HEK293 (cell line): ENCODE measurements at regions not wholly inside any gene's neighbourhood (a gene's known extent, or its start where the extent isn't known, plus 50 kb on each side); places are given as distances from the start of the nearest gene placed in this dataset.

ENCODE experiments used
- CTCF ChIA-PET: fragments of 350-600 bp; formaldehyde crosslinking; extraction: SDS; loops from one replicate; lab custom pipeline; 2021; ENCODE audit warnings: antibody characterized with exemption; lab: Yijun Ruan, JAX
- POLR2A ChIA-PET: fragments of 300-600 bp; formaldehyde crosslinking; extraction: SDS; loops from one replicate; lab custom pipeline; 2020; ENCODE audit warnings: antibody characterized with exemption, inconsistent platforms; lab: Yijun Ruan, JAX
- H3K27ac ChIP-seq: fragments of 200-500 bp; sonication (Bioruptor generic); 2 replicates; pipeline ENCODE4 v1.5.1; 2014; ENCODE audit warnings: low read depth, low read length, control low read depth, inconsistent platforms; ENCODE audit errors: extremely low read depth
- H3K36me3 ChIP-seq, 2 experiments: fragments of 200-500 bp in 1 of 2; sonication (Bioruptor generic) in 1 of 2; 1 replicate in 1 of 2; 2 replicates in 1 of 2; pipeline ENCODE4 v1.5.1; 2014 to 2017; ENCODE audit warnings: inconsistent platforms in 2 of 2, low read length in 2 of 2; ENCODE audit not compliant: control insufficient read depth in 2 of 2, insufficient read depth in 1 of 2
- H3K4me1 ChIP-seq: fragments of 200-500 bp; sonication (Bioruptor generic); 2 replicates; pipeline ENCODE4 v1.5.1; 2014; ENCODE audit warnings: mild to moderate bottlenecking, low read length, inconsistent platforms; ENCODE audit not compliant: control insufficient read depth, insufficient read depth
- H3K4me3 ChIP-seq: 2 replicates; pipeline ENCODE4 v1.5.1; 2011; ENCODE audit warnings: low read depth, mild to moderate bottlenecking, control low read depth, low read length, moderate library complexity
- H3K9me3 ChIP-seq: fragments of 200-500 bp; sonication (Bioruptor generic); 2 replicates; pipeline ENCODE4 v1.5.1; 2014; ENCODE audit warnings: low read depth, low read length, inconsistent platforms; ENCODE audit not compliant: control insufficient read depth, insufficient read depth
- EGR2 ChIP-seq: fragments of 450-650 bp; formaldehyde crosslinking; IDR thresholded peaks from 2 replicates; pipeline ENCODE4 v1.5.1; 2016; ENCODE audit warnings: low read depth, missing biosample characterization, missing genetic modification characterization
- KLF17 ChIP-seq: fragments of 450-650 bp; formaldehyde crosslinking; IDR thresholded peaks from 2 replicates; pipeline ENCODE4 v1.5.1; 2016; ENCODE audit warnings: missing biosample characterization, missing genetic modification characterization
- OVOL3 ChIP-seq: fragments of 450-650 bp; formaldehyde crosslinking; IDR thresholded peaks from 2 replicates; pipeline ENCODE4 v1.5.1; 2016; ENCODE audit warnings: missing biosample characterization, missing genetic modification characterization
- RBAK ChIP-seq: fragments of 450-650 bp; formaldehyde crosslinking; IDR thresholded peaks from 2 replicates; pipeline ENCODE4 v1.5.1; 2016; ENCODE audit warnings: missing biosample characterization, missing genetic modification characterization
- REST ChIP-seq: fragments of 450-650 bp; formaldehyde crosslinking; IDR thresholded peaks from 2 replicates; pipeline ENCODE4 v1.5.1; 2016; ENCODE audit warnings: missing biosample characterization, missing genetic modification characterization
- WT1 ChIP-seq: fragments of 450-650 bp; formaldehyde crosslinking; IDR thresholded peaks from 2 replicates; pipeline ENCODE4 v1.5.1; 2016; ENCODE audit warnings: missing biosample characterization, missing genetic modification characterization
- ZBTB17 ChIP-seq: fragments of 450-650 bp; formaldehyde crosslinking; IDR thresholded peaks from 2 replicates; pipeline ENCODE4 v1.5.1; 2016; ENCODE audit warnings: missing biosample characterization, missing genetic modification characterization
- ZNF169 ChIP-seq: fragments of 450-650 bp; formaldehyde crosslinking; IDR thresholded peaks from 2 replicates; pipeline ENCODE4 v1.5.1; 2016; ENCODE audit warnings: missing biosample characterization, missing genetic modification characterization
- ZNF404 ChIP-seq: fragments of 450-650 bp; formaldehyde crosslinking; IDR thresholded peaks from 2 replicates; pipeline ENCODE4 v1.5.1; 2017; ENCODE audit warnings: missing biosample characterization, missing genetic modification characterization
- ZNF449 ChIP-seq: fragments of 450-650 bp; formaldehyde crosslinking; IDR thresholded peaks from 2 replicates; pipeline ENCODE4 v1.5.1; 2017; ENCODE audit warnings: missing biosample characterization, mild to moderate bottlenecking, missing genetic modification characterization, moderate library complexity
- ZNF48 ChIP-seq: fragments of 450-650 bp; formaldehyde crosslinking; IDR thresholded peaks from 2 replicates; pipeline ENCODE4 v1.5.1; 2016; ENCODE audit warnings: missing biosample characterization, missing genetic modification characterization
- ZNF549 ChIP-seq: fragments of 450-650 bp; IDR thresholded peaks from 2 replicates; pipeline ENCODE4 v1.5.1; 2018; ENCODE audit warnings: missing biosample characterization, missing genetic modification characterization, mild to moderate bottlenecking, inconsistent platforms, moderate library complexity
- ZNF571 ChIP-seq: fragments of 450-650 bp; formaldehyde crosslinking; IDR thresholded peaks from 2 replicates; pipeline ENCODE4 v1.5.0; 2017; ENCODE audit warnings: missing biosample characterization, missing genetic modification characterization
- ZNF580 ChIP-seq: fragments of 450-650 bp; formaldehyde crosslinking; IDR thresholded peaks from 2 replicates; pipeline ENCODE4 v1.5.1; 2016; ENCODE audit warnings: missing biosample characterization, missing genetic modification characterization
- ZNF585B ChIP-seq: fragments of 450-650 bp; formaldehyde crosslinking; IDR thresholded peaks from 2 replicates; pipeline ENCODE4 v1.5.1; 2016; ENCODE audit warnings: missing biosample characterization, missing genetic modification characterization
- ZNF610 ChIP-seq: fragments of 450-650 bp; formaldehyde crosslinking; IDR thresholded peaks from 2 replicates; pipeline ENCODE4 v1.5.1; 2016; ENCODE audit warnings: missing biosample characterization, missing genetic modification characterization, borderline replicate concordance
- ZNF645 ChIP-seq: fragments of 450-650 bp; formaldehyde crosslinking; IDR thresholded peaks from 2 replicates; pipeline ENCODE4; 2016; ENCODE audit warnings: missing biosample characterization, missing genetic modification characterization
- ZSCAN16 ChIP-seq: fragments of 450-650 bp; formaldehyde crosslinking; IDR thresholded peaks from 2 replicates; pipeline ENCODE4 v1.5.1; 2016; ENCODE audit warnings: missing biosample characterization, missing genetic modification characterization

- TF ChIP-seq ZNF169 (no peak), OVOL3 (tag by site-specific recombination) (no peak), ZSCAN16 (tag by site-specific recombination) (no peak), ZNF404 (no peak), ZNF585B (tag by site-specific recombination) (no peak), KLF17 (tag by site-specific recombination) (no peak)
Observed at GRCh38 chr5:8418049-8418426, 549.1 kb downstream of the MTRR start (continued).

GRCh38 chr5:8429778-8430758 is 561.1 kb downstream of the MTRR start:
- TF ChIP-seq ZNF580 (tag by site-specific recombination): no peak
- TF ChIP-seq RBAK (tag by site-specific recombination): no peak
- TF ChIP-seq ZNF549 (tag by site-specific recombination): no peak
- no peak for TF ChIP-seq ZNF645 (tag by site-specific recombination)
- no peak for TF ChIP-seq ZNF610 (tag by site-specific recombination)
- no peak for TF ChIP-seq ZBTB17 (tag by site-specific recombination)
- no peak for TF ChIP-seq EGR2 (tag by site-specific recombination)
- no peak for TF ChIP-seq ZNF48 (tag by site-specific recombination)
- TF ChIP-seq REST: no peak
- no peak for TF ChIP-seq WT1 (tag by site-specific recombination)
- no peak for TF ChIP-seq ZNF571 (tag by site-specific recombination)
- TF ChIP-seq, all 188 proteins: peak for 0
- Histone ChIP-seq H3K27ac (no peak overlapping the region), H3K4me1 (no peaks in the 10 kb centered on the region), H3K9me3 (no peaks in the 10 kb centered on the region), H3K4me3 (no peak overlapping the region), H3K36me3 (no peaks in the 10 kb centered on the region)
- CTCF ChIA-PET: interaction anchor here (0.6 kb wide), 1 partner anchor 12 kb away, joined by 3 read pairs; no protein-coding TSS in a partner anchor
- POLR2A ChIA-PET: no interaction called here

GRCh38 chr5:8434501-8434900 is 565.6 kb downstream of the MTRR start:
- Histone ChIP-seq H3K4me3 (no peak overlapping the region), H3K9me3 (no peaks in the 10 kb centered on the region), H3K36me3 (no peaks in the 10 kb centered on the region)
- TF ChIP-seq ZNF449 (tag by site-specific recombination): no peak
- TF ChIP-seq ZNF585B (tag by site-specific recombination): no peak
- TF ChIP-seq, all 188 proteins: peak for 0
- Histone ChIP-seq H3K4me1 (no peaks in the 10 kb centered on the region), H3K27ac (no peak overlapping the region)
- CTCF ChIA-PET: no interaction called here
- POLR2A ChIA-PET: no interaction called here
